Stimulated activated naive B cell treated with anti-CD40 and anti-IgM and Interleukin-4, amounts not matched to agents 10 μg/mL and 1 μg/mL and 100 μg/mL, for 72 hours (primary cell): ENCODE measurements at regions not wholly inside any gene's neighbourhood (a gene's known extent, or its start where the extent isn't known, plus 50 kb on each side); places are given as distances from the start of the nearest gene placed in this dataset.
A peak's percentile ranks its signal among the peaks of the same experiment; 100 is the strongest.
"Not testable (repeated sequence)": the region's sequence is repeated elsewhere in the genome, so short reads cannot be mapped to it uniquely, and the experiment has no call there.

ENCODE experiments used
- ATAC-seq, 2 donors: fragments of 150-1000 bp; cut with Tn5 transposase; replicated peaks; 2 replicates each; pipeline ENCODE4 v1.10.0; 2021; ENCODE audit warnings: moderate library complexity in 1 of 2
- DNase-seq: peaks from one replicate; pipeline ENCODE4 v3.0.0; 2021
- H3K27ac Mint-ChIP-seq: one replicate; pipeline ENCODE4 v1.8.0; 2022; ENCODE audit warnings: mild to moderate bottlenecking, mixed read lengths
- H3K27me3 Mint-ChIP-seq, 2 donors: one replicate each; pipeline ENCODE4 v1.8.0; 2022; ENCODE audit warnings: mixed read lengths in 2 of 2
- H3K36me3 Mint-ChIP-seq, 2 donors: one replicate each; pipeline ENCODE4 v1.8.0; 2022; ENCODE audit warnings: mixed read lengths in 2 of 2, mild to moderate bottlenecking in 1 of 2
- H3K4me1 Mint-ChIP-seq, 2 donors: one replicate each; pipeline ENCODE4 v1.8.0; 2022; ENCODE audit warnings: mixed read lengths in 2 of 2, mild to moderate bottlenecking in 1 of 2
- H3K4me3 Mint-ChIP-seq, 2 donors: one replicate each; pipeline ENCODE4 v1.8.0; 2022; ENCODE audit warnings: mild to moderate bottlenecking in 2 of 2, mixed read lengths in 2 of 2, moderate library complexity in 1 of 2
- H3K9me3 Mint-ChIP-seq, 2 donors: one replicate each; pipeline ENCODE4 v1.8.0; 2022; ENCODE audit warnings: mixed read lengths in 2 of 2, mild to moderate bottlenecking in 1 of 2

DNA sequence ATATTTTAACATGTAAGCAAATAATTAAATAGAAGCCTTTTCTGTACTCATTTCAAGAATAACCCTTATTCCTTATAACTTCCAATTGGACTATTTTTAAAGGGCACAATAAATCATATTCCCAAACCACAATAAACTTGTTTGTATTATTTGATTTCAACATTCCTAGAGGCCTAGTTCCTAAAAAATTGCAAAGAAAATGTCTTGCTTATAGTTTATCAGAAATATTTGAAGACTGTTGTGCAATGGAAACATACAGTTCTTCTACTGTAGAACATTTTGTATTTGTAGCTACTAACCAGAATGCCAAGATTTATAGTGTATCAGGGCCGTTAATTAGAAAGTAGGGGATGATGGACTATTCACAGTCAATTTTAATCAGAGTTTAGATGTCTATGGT lies 1037.0 kb upstream of the CDH18 start:
- ATAC-seq (no peak), DNase-seq (no peak)
- Mint-ChIP-seq H3K27me3 (no peaks in the 10 kb centered on the region), H3K27ac (no peak overlapping the region), H3K4me3 (no peak overlapping the region), H3K36me3 (no peaks in the 10 kb centered on the region), H3K4me1 (no peaks in the 10 kb centered on the region), H3K9me3 (peaks cover 7 to 8% of the 10 kb centered on the region in 2 donors)

DNA sequence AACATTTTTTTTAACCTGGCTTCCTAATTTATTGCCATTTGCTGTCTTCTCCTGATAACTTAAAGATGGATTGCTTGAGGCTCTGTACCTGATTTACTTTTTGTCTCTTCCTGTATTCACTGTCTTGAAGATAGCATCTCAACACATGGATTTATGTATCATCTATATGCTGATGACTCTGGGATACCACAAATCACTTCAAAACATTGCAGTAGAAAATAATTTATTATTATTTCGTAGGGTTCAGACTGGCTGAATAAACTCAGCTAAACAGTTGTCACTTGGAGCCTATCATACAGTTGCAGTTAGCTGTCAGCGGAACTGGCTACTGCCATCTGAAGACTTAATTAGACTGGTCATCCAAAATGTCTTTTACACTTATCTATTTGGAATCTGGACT lies 1025.2 kb upstream of the CDH18 start:
- Mint-ChIP-seq H3K27me3 (no peaks in the 10 kb centered on the region), H3K4me3 (no peak overlapping the region), H3K36me3 (no peaks in the 10 kb centered on the region), H3K4me1 (peaks cover 0 to 5% of the 10 kb centered on the region in 2 donors), H3K9me3 (peaks cover 1 to 4% of the 10 kb centered on the region in 2 donors), H3K27ac (no peak overlapping the region)
- ATAC-seq, result no peak
- DNase-seq, result no peak

DNA sequence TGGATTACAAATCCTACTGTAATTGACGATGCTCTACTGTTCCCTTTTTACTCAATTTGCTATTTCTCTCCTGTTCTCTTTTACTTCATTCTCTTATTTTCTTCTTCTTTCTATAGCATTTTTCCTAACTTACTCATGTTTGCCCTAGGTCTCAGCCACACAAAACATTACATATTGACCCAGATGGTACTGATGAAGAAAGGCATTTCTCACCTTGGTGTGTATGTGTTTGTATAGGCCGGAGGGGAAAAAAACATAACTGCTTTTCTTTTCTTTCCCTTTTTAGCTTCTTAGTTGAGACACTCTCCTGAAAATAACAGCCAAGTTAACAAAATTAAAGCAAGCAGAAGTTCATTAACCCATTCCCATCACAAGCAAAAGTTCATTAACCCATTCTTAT lies 1019.8 kb upstream of the CDH18 start:
- no peaks in the 10 kb centered on the region for H3K27me3 Mint-ChIP-seq
- H3K4me1 Mint-ChIP-seq, result no peaks in the 10 kb centered on the region
- H3K4me3 Mint-ChIP-seq, result no peak overlapping the region
- H3K9me3 Mint-ChIP-seq, result no peaks in the 10 kb centered on the region
- DNase-seq (no peak), ATAC-seq (no peak)
- H3K36me3 Mint-ChIP-seq, result no peaks in the 10 kb centered on the region
- H3K27ac Mint-ChIP-seq, result no peak overlapping the region

DNA sequence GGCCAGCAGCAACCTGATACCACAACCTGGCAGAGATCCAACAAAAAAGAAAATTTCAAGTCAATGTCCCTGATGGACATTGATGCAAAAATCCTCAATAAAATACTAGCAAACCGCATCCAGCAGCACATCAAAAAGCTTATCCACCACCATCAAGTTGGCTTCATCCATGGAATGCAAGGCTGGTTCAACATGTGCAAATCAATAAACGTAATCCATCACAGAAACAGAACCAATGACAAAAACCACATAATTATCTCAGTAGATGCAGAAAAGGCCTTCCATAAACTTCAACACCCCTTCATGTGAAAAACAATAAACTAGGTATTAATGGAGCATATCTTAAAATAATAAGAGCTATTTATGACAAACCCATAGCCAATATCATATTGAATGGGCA lies 1000.9 kb upstream of the CDH18 start:
- not testable (repeated sequence) for ATAC-seq, H3K4me3 Mint-ChIP-seq, H3K36me3 Mint-ChIP-seq, H3K27me3 Mint-ChIP-seq, H3K27ac Mint-ChIP-seq, DNase-seq, H3K4me1 Mint-ChIP-seq
- peaks cover 15 to 16% of the 10 kb centered on the region in 2 donors for H3K9me3 Mint-ChIP-seq

DNA sequence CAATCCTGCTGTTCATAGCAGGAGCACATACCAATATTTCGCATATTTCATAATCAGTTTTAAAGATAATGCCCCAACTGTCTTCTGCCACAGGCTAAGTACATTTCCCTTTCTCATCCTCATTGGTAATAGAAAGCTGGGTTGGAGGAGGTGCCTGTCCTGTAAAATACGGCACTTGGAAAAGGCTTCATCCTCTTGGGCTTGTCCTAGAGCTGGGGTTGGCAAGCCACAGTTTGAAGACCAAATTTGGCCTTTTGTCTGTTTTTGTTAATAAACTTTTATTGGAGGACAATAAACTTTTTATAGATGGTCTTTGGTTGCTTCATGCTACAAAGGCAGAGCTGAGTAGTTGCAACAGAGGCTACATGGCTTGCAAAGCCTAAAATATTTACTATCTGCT lies 997.8 kb upstream of the CDH18 start:
- H3K27me3 Mint-ChIP-seq, result no peaks in the 10 kb centered on the region

DNA sequence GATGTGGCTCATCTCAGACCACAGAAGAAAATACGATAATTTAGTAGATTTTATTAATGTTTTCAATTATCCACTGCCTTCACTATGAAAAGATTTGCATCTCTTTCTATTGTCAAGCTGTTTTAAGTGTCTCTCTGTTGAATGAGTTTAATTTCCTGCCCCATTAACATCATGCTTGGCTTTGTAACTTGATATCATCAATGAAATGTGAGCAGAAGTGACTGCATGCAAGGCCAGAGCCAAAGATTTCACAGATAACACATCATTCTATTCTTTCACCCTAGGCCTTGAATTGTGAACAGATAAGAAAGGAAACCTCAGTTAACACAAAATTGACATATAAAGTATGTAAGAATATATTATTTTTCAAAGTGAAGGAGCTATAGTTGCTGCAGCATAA lies 986.4 kb upstream of the CDH18 start:
- Mint-ChIP-seq H3K9me3 (no peaks in the 10 kb centered on the region), H3K27ac (no peak overlapping the region)

More for the DNA sequence above, 997.8 kb upstream of the CDH18 start:
- Mint-ChIP-seq H3K36me3 (no peaks in the 10 kb centered on the region), H3K4me3 (no peak overlapping the region), H3K4me1 (no peaks in the 10 kb centered on the region), H3K27ac (no peak overlapping the region), H3K9me3 (peaks cover 6 to 15% of the 10 kb centered on the region in 2 donors)
- ATAC-seq (no peak), DNase-seq (no peak)

DNA sequence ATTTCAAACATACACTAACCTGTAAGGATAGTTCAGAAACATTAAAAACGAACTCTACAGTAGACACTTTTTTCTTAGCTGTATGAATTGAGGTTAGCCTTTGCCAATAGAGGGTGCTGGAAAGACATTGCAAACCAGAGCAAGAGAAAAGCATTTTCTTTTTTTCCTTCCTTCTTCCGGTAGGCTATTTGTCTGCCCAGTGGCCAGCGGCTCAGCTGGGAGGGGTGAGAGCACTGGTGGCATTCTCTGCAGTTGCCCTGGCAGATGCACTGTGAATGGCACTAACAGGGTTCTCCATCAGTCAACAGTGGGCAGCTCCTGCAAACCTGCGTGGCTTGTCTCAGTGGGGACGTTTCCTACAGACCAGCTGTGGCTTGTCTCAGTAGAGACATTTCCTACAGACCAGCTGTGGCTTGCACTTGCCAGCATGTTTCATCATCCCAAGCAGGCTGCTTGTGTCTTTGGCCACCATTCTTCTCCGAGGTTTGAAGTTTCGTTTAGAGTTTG lies 984.5 kb upstream of the CDH18 start:
- ATAC-seq, result peak; percentile 58 to 59
- Mint-ChIP-seq H3K27me3 (no peaks in the 10 kb centered on the region), H3K4me1 (peaks cover 0 to 1% of the 10 kb centered on the region in 2 donors), H3K36me3 (no peaks in the 10 kb centered on the region), H3K4me3 (peak overlapping the region; percentile 46 to 78), H3K27ac (no peak overlapping the region), H3K9me3 (no peaks in the 10 kb centered on the region)
- no peak for DNase-seq

More for the DNA sequence above, 986.4 kb upstream of the CDH18 start:
- H3K36me3 Mint-ChIP-seq, result no peaks in the 10 kb centered on the region
- peaks cover 0 to 1% of the 10 kb centered on the region in 2 donors for H3K4me1 Mint-ChIP-seq
- ATAC-seq (no peak), DNase-seq (no peak)
- H3K27me3 Mint-ChIP-seq, result no peaks in the 10 kb centered on the region
- H3K4me3 Mint-ChIP-seq, result no peak overlapping the region

DNA sequence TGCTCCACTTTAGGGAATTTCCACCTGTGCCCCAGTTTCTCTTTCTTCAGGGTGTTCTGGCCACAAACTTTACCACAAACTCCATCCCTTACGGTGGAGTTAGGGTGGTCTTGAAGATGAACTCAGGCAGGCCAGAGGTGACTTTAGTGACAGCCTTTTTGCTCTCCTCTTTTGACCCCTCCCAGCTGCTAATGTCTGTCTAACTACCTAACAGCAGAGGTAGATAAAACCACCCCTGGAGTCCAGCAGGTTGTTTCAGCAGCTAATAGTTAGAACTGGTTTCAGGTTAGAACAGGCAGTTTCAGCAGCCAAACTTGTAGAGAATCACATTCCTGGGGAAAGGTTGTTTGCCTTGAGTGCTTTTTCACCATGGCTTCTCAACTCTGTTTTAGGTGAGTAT lies 971.3 kb upstream of the CDH18 start:
- no peak overlapping the region for H3K27ac Mint-ChIP-seq

DNA sequence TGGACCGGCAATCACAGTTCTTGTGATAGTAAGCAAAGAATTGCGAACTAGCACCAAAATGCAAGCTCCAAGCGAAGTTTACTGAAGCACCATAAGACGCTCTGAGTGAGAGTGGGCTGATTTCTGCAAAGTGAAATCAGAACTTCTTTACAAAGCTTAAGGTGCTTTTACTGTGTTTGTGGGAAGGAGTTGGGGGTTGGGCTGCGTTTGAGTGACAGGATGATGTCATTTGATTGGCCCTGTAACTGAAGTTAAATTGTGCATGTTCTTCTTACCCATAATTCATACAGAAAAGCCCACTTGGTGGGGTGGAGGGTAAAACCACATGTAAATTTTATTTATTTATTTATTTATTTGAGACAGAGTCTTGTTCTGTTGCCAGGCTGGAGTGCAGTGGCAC lies 970.6 kb upstream of the CDH18 start:
- peaks cover 0 to 1% of the 10 kb centered on the region in 2 donors for H3K9me3 Mint-ChIP-seq
- H3K4me3 Mint-ChIP-seq, result no peak overlapping the region
- DNase-seq (no peak), ATAC-seq (no peak)
- H3K36me3 Mint-ChIP-seq, result no peaks in the 10 kb centered on the region
- H3K4me1 Mint-ChIP-seq, result no peaks in the 10 kb centered on the region
- no peaks in the 10 kb centered on the region for H3K27me3 Mint-ChIP-seq
- no peak overlapping the region for H3K27ac Mint-ChIP-seq

More for the DNA sequence above, 971.3 kb upstream of the CDH18 start:
- Mint-ChIP-seq H3K36me3 (no peaks in the 10 kb centered on the region), H3K27me3 (no peaks in the 10 kb centered on the region), H3K4me3 (no peak overlapping the region), H3K4me1 (no peaks in the 10 kb centered on the region), H3K9me3 (peaks cover 0 to 1% of the 10 kb centered on the region in 2 donors)
- ATAC-seq (no peak), DNase-seq (no peak)

DNA sequence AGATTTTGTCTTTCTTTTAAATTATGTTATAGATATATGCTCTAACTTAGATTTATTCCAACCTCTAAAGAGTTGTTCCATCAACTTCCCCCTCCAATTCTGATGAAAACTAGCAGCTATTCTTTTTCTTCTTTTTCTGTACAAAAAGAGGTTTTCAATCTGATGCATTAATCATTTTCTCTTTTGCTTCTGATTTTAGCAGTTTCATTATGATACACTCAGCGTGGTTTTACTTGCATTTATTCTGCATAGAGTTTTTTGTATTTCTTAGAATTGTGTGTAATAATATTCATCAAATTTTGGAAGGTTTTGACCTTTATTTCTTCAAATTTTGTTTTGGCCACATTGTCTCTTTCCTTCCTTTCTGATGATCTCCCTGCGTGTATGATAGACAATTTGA lies 968.1 kb upstream of the CDH18 start:
- Mint-ChIP-seq H3K36me3 (no peaks in the 10 kb centered on the region), H3K27ac (no peak overlapping the region), H3K4me3 (no peak overlapping the region), H3K4me1 (no peaks in the 10 kb centered on the region), H3K9me3 (no peaks in the 10 kb centered on the region), H3K27me3 (no peaks in the 10 kb centered on the region)
- DNase-seq (no peak), ATAC-seq (no peak)

DNA sequence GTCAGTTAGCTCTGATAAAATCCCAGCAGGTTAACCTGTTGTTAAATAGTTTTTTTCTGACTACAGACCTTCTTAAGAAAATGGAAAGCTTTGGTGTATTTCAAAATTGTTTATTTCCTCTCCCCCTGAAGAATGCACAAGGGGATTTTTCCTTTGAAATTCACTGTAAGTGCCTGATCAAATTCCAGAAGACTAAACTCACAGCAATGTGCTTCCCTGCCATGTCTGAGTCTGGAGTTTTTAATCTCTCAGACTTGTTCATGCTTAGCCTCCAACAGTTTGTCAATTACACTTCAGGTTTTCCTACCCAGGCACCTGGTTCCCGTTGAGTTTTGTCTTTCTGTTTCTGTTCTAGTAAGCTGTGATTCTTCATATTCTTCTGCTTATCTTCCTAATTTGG lies 961.6 kb upstream of the CDH18 start:
- H3K27ac Mint-ChIP-seq, result no peak overlapping the region
- no peak for DNase-seq
- H3K9me3 Mint-ChIP-seq, result no peaks in the 10 kb centered on the region
- no peak for ATAC-seq
- H3K27me3 Mint-ChIP-seq, result no peaks in the 10 kb centered on the region
- H3K4me3 Mint-ChIP-seq, result no peak overlapping the region
- no peaks in the 10 kb centered on the region for H3K36me3 Mint-ChIP-seq
- no peaks in the 10 kb centered on the region for H3K4me1 Mint-ChIP-seq

DNA sequence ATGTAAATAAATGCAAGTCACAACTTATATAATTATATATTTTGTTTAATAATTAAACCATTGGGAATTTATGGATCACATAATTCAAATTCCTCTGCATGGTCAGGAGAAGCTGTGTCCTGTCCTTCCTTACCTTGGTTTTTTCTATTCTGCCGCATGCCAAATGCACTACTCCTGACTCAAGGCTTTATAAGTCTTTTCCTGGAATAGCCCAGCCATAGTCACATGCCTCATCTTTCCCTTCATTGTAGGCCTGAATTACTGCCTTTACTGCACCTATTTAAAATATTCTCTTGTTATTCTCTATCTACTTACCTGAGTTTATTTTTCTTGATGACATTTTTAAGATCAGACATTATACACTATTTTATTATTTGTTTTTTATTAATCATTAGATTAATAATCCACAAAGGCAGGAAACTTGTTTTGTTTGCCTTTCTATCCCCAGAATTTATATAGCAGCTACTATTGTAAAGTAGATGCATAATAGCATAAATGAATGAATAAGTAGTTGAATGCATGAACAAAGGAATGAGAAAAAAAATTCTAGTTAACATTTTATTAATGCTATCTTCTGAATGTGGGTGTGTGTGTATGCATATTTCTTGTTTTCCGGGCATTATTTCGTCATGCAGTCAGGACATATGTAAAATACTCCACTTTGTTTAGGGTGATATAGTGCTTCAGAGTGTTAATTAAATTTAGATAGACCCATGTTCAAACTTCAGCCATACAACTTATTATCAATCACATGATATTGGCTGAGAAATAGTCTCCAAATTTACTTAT lies 955.4 kb upstream of the CDH18 start:
- not testable (repeated sequence) for DNase-seq, H3K27ac Mint-ChIP-seq, H3K4me3 Mint-ChIP-seq, H3K4me1 Mint-ChIP-seq, ATAC-seq, H3K36me3 Mint-ChIP-seq, H3K27me3 Mint-ChIP-seq, H3K9me3 Mint-ChIP-seq

DNA sequence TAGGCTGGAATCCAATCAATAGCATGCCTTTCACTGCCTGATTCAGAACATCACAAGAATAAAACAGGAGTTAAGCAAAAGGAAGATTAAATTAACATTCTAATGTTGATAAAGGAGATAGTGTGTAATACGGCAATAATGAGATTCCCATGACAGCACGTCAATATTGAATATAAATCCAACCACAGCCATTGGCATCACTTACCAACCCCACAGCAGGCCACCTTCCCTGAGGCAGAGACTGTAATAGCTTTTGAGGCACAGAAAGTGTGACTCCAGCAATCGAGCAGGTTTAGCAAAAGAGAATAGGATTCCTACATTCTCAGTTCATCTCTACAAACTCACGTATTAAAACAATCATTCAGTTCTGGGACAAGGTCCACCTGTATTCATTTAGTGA lies 954.6 kb upstream of the CDH18 start:
- H3K36me3 Mint-ChIP-seq, DNase-seq, ATAC-seq, H3K27me3 Mint-ChIP-seq, H3K4me3 Mint-ChIP-seq, H3K27ac Mint-ChIP-seq, H3K9me3 Mint-ChIP-seq, H3K4me1 Mint-ChIP-seq: not testable (repeated sequence)

DNA sequence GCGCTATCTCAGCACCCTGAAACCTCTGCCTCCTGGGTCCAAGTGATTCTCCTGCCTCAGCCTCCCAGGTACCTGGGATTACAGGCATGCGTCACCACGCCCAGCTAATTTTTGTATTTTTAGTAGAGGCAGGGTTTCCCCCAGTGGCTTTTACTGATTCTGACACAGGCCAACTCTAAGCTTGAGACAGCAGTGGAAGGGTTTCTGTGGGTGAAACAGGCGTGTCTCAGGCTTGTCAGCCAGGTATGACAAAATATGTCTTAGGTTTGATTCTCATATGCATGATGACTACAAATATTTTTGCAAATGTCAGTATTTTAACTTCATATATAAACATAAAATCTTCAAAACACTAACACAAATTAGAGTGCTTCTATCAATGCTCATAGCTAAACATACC lies 952.8 kb upstream of the CDH18 start:
- H3K36me3 Mint-ChIP-seq, ATAC-seq, H3K4me3 Mint-ChIP-seq, H3K27me3 Mint-ChIP-seq, H3K4me1 Mint-ChIP-seq, H3K27ac Mint-ChIP-seq, DNase-seq, H3K9me3 Mint-ChIP-seq: not testable (repeated sequence)

DNA sequence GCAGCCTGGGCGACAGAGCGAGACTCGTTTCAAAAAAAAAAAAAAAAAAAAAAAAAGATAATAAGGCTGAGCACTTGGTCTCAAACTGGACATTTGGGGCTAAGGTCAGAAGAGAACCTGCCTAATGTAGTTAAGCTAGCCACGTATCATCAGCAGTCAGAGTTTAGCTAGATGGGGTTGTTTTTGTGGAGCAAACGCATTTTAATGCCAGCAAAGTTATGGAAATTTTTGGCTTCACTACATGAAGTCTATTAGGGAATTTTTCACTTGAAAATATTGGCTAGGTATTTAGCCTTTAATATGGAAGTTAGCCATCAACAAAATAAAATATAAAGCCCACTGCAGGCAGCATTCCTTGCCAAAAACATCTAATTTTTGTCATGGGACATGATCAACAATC lies 902.9 kb upstream of the CDH18 start:
- not testable (repeated sequence) for H3K4me3 Mint-ChIP-seq, H3K4me1 Mint-ChIP-seq, H3K36me3 Mint-ChIP-seq, H3K27me3 Mint-ChIP-seq, H3K27ac Mint-ChIP-seq, ATAC-seq, H3K9me3 Mint-ChIP-seq, DNase-seq
